ENCODE measurements at regions not wholly inside any gene's neighbourhood (a gene's known extent, or its start where the extent isn't known, plus 50 kb on each side); places are given as distances from the start of the nearest gene placed in this dataset.

DNA sequence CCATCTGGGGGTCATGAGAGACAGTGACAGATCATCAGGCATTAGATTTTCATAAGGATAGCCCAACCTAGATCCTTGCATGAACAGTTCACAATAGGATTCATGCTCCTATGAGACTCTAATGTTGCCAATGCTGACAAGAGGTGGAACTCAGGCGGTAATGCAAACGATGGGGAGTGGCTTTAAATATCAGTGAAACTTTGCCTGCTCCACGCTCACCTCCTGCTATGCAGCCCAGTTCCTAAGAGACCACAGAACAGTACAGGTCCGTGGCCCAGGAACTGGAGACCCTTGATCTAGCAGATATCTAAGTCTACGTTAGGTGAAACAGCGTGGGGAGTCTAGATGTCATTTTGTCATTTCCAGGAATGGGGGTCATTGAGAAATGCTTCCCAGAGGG, 165.7 kb downstream of the OR13H1 start:
- Histone ChIP-seq H4K20me1 (ENCODE audit: insufficient read depth) (no peaks in the 10 kb centered on the region), H3K79me2 (ENCODE audit: insufficient read depth, low read length) (no peaks in the 10 kb centered on the region)
- TF ChIP-seq CEBPB (IDR thresholded peaks at IDR 0.05; ENCODE audit: low read depth) (no peak), SIN3A (IDR thresholded peaks at IDR 0.05; ENCODE audit: low read depth) (no peak), EZH2 (IDR thresholded peaks at IDR 0.05) (no peak), FOSL1 (IDR thresholded peaks at IDR 0.05; ENCODE audit: low read depth) (no peak), POLR2AphosphoS5 (IDR thresholded peaks at IDR 0.05; ENCODE audit: low read depth, low read length) (no peak), EZH2phosphoT487 (IDR thresholded peaks at IDR 0.05; ENCODE audit: borderline replicate concordance) (no peak), SRF (IDR thresholded peaks at IDR 0.05; ENCODE audit: low read depth) (no peak), EGR1 (IDR thresholded peaks at IDR 0.05; ENCODE audit: low read depth) (no peak), TCF7L2 (IDR thresholded peaks at IDR 0.05; ENCODE audit: borderline replicate concordance, extremely low read depth, insufficient read depth, insufficient read length) (no peak), JUND (IDR thresholded peaks at IDR 0.05) (no peak), YY1 (IDR thresholded peaks at IDR 0.05; ENCODE audit: extremely low read depth, insufficient replicate concordance, low read depth, low read length) (no peak), ELF1 (IDR thresholded peaks at IDR 0.05; ENCODE audit: borderline replicate concordance, low read depth) (no peak), ZNF274 (IDR thresholded peaks at IDR 0.05; ENCODE audit: low read depth, low read length) (no peak), POLR2A (IDR thresholded peaks at IDR 0.05; ENCODE audit: borderline replicate concordance, extremely low read depth, insufficient read depth, insufficient read length) (no peak)
- TF ChIP-seq, protein P1, sequence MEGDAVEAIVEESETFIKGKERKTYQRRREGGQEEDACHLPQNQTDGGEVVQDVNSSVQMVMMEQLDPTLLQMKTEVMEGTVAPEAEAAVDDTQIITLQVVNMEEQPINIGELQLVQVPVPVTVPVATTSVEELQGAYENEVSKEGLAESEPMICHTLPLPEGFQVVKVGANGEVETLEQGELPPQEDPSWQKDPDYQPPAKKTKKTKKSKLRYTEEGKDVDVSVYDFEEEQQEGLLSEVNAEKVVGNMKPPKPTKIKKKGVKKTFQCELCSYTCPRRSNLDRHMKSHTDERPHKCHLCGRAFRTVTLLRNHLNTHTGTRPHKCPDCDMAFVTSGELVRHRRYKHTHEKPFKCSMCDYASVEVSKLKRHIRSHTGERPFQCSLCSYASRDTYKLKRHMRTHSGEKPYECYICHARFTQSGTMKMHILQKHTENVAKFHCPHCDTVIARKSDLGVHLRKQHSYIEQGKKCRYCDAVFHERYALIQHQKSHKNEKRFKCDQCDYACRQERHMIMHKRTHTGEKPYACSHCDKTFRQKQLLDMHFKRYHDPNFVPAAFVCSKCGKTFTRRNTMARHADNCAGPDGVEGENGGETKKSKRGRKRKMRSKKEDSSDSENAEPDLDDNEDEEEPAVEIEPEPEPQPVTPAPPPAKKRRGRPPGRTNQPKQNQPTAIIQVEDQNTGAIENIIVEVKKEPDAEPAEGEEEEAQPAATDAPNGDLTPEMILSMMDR (IDR thresholded peaks at IDR 0.05 in 2 of 3, conservative IDR thresholded peaks at IDR 0.05 in 1 of 3; ENCODE audit: borderline replicate concordance in 1 of 3, insufficient read depth in 1 of 3, low read depth in 2 of 3, low read length in 2 of 3): no peak
- TF ChIP-seq, protein P2, sequence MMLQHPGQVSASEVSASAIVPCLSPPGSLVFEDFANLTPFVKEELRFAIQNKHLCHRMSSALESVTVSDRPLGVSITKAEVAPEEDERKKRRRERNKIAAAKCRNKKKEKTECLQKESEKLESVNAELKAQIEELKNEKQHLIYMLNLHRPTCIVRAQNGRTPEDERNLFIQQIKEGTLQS (IDR thresholded peaks at IDR 0.05): no peak
- TF ChIP-seq, protein P3, sequence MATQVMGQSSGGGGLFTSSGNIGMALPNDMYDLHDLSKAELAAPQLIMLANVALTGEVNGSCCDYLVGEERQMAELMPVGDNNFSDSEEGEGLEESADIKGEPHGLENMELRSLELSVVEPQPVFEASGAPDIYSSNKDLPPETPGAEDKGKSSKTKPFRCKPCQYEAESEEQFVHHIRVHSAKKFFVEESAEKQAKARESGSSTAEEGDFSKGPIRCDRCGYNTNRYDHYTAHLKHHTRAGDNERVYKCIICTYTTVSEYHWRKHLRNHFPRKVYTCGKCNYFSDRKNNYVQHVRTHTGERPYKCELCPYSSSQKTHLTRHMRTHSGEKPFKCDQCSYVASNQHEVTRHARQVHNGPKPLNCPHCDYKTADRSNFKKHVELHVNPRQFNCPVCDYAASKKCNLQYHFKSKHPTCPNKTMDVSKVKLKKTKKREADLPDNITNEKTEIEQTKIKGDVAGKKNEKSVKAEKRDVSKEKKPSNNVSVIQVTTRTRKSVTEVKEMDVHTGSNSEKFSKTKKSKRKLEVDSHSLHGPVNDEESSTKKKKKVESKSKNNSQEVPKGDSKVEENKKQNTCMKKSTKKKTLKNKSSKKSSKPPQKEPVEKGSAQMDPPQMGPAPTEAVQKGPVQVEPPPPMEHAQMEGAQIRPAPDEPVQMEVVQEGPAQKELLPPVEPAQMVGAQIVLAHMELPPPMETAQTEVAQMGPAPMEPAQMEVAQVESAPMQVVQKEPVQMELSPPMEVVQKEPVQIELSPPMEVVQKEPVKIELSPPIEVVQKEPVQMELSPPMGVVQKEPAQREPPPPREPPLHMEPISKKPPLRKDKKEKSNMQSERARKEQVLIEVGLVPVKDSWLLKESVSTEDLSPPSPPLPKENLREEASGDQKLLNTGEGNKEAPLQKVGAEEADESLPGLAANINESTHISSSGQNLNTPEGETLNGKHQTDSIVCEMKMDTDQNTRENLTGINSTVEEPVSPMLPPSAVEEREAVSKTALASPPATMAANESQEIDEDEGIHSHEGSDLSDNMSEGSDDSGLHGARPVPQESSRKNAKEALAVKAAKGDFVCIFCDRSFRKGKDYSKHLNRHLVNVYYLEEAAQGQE (IDR thresholded peaks at IDR 0.05; ENCODE audit: low read depth): no peak
- TF ChIP-seq, protein P4, sequence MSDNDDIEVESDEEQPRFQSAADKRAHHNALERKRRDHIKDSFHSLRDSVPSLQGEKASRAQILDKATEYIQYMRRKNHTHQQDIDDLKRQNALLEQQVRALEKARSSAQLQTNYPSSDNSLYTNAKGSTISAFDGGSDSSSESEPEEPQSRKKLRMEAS (IDR thresholded peaks at IDR 0.05): no peak
- TF ChIP-seq, protein P5, sequence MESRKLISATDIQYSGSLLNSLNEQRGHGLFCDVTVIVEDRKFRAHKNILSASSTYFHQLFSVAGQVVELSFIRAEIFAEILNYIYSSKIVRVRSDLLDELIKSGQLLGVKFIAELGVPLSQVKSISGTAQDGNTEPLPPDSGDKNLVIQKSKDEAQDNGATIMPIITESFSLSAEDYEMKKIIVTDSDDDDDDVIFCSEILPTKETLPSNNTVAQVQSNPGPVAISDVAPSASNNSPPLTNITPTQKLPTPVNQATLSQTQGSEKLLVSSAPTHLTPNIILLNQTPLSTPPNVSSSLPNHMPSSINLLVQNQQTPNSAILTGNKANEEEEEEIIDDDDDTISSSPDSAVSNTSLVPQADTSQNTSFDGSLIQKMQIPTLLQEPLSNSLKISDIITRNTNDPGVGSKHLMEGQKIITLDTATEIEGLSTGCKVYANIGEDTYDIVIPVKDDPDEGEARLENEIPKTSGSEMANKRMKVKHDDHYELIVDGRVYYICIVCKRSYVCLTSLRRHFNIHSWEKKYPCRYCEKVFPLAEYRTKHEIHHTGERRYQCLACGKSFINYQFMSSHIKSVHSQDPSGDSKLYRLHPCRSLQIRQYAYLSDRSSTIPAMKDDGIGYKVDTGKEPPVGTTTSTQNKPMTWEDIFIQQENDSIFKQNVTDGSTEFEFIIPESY (IDR thresholded peaks at IDR 0.05; ENCODE audit: extremely low read depth, insufficient replicate concordance, low read length): no peak

More for the DNA sequence above, 165.7 kb downstream of the OR13H1 start:
- ChIA-PET RAD21 (ENCODE audit: low non-redundant PET in 1 of 2, low total read pairs in 2 of 2, uncharacterized antibody in 2 of 2, unreplicated experiment in 2 of 2) (no interaction called here), CTCF (no interaction called here), POLR2A (no interaction called here)
- Histone ChIP-seq H3K27me3 (ENCODE audit: insufficient read depth, low read length) (no peaks in the 10 kb centered on the region), H3K4me2 (ENCODE audit: low read length) (no peak overlapping the region), H3K9me2 (ENCODE audit: insufficient read depth) (no peaks in the 10 kb centered on the region), H3K4me1 (ENCODE audit: control insufficient read depth in 1 of 2, insufficient read depth in 2 of 2, low read length in 2 of 2) (no peaks in the 10 kb centered on the region), H3K4me3 (replicated peaks in 1 of 2; ENCODE audit: low read depth in 1 of 2, low read length in 2 of 2) (no peak overlapping the region), H3K9ac (ENCODE audit: low read length) (no peak overlapping the region), H2AFZ (ENCODE audit: low read depth, low read length, poor library complexity, severe bottlenecking) (no peak overlapping the region), H3K27ac (ENCODE audit: low read depth, low read length) (no peak overlapping the region), H3K9me3 (ENCODE audit: control insufficient read depth in 1 of 2, insufficient read depth in 1 of 2, low read depth in 1 of 2, low read length in 2 of 2) (no peaks in the 10 kb centered on the region), H3K36me3 (ENCODE audit: control insufficient read depth in 1 of 2, insufficient read depth in 2 of 2, low read length in 2 of 2) (no peaks in the 10 kb centered on the region)
- DNase-seq (ENCODE audit: low read depth, low spot score) (no peak), ATAC-seq (no peak)
- intact Hi-C loops (cut with micrococcal nuclease): no loop called here
- no TSS peak for BruUV-seq (replicated peaks)
